Anterior cingulate cortex (tissue), 58 donors: ENCODE measurements at regions not wholly inside any gene's neighbourhood (a gene's known extent, or its start where the extent isn't known, plus 50 kb on each side); places are given as distances from the start of the nearest gene placed in this dataset.
A peak's percentile ranks its signal among the peaks of the same experiment; 100 is the strongest.
"Not testable (repeated sequence)": the region's sequence is repeated elsewhere in the genome, so short reads cannot be mapped to it uniquely, and the experiment has no call there.

Source experiments
- DNase-seq, 58 donors: peaks; one replicate each; lab custom pipeline; 2025; lab: John Stamatoyannopoulos, UW

DNA sequence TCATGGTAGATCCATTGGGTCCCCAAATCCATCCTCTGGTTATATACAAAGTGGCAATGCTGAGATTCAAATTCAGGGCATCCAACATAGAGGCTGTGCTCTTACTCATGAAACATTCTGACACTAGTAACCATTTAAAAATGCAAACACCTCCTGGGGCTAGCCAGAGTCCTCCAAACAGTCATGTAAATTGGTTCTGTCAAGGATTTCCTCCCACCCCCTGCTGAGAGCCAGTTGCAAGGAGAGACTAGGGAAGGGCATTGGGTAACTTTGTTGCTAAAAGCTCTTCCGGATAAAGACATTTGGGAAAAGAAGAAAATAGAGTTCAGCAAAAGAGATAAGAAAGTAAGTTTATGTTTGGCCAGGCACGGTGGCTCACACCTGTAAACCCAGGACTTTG lies 58.3 kb downstream of the ART5 start:
- not testable (repeated sequence) for DNase-seq

DNA sequence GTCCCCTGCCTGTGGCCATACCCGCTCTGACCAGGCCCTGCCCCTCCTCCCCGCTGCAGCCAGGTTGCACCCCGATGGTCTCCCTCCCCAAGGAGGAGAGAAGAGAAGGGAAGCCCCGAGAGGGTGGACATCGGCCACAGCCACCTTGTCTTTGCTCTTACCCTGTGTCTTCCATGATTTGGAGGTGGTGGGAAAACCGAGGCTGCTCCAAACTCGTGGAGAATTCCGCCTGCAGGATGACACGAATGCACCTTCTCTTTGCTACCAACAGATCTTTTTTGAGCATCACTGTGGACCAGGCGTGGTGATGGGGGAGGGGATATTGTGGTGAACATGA lies 60.4 kb downstream of the ART5 start:
- DNase-seq = peak in 1 of 58 donors; percentile 10

DNA sequence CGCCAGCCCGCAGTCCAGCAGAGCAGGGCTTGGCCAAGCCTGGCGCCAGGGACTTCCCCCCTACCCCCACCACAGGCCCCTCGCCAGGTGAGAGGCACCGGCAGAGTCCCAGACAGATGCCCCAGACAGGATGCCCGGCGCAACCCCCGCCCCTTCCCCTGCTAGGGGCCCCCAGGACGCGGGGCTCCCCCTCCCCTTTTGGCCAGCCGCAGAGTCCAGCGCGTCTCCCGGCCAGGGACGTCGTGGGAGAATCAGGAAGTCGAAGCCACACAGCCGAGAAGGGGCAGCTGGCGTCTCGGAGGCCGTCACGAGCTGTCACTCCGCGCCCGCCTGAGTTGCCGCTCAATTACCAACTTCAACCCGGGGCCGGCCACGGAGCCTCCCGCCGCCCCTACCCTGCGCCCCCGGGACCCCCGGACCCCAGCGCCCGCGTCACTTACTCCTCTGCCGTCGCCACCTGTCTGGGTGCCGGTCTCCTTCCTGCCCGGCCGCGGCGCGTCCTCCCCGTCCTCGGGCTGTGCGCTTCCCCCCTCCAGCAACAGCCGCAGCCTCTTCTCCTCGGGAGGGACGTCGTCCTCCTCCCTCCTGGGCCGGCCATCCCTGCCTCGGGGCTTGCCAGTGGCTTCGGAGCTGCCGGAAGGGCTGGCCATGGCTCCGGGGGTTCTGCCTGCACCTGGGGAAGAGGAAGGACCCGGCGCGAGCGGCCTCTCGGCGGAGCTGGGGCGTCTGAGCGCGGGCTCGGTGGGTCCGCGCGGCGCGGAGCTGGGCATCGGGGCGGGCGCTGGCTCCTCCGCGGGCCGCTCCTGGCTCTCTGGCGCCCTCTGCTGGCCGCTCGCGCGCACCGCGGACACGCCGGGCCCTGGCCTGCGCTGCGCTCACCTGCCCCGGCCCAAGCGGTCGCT lies 61.1 kb downstream of the ART5 start:
- DNase-seq = peak in 14 of 58 donors; percentile 0 to 40 (median 9)

DNA sequence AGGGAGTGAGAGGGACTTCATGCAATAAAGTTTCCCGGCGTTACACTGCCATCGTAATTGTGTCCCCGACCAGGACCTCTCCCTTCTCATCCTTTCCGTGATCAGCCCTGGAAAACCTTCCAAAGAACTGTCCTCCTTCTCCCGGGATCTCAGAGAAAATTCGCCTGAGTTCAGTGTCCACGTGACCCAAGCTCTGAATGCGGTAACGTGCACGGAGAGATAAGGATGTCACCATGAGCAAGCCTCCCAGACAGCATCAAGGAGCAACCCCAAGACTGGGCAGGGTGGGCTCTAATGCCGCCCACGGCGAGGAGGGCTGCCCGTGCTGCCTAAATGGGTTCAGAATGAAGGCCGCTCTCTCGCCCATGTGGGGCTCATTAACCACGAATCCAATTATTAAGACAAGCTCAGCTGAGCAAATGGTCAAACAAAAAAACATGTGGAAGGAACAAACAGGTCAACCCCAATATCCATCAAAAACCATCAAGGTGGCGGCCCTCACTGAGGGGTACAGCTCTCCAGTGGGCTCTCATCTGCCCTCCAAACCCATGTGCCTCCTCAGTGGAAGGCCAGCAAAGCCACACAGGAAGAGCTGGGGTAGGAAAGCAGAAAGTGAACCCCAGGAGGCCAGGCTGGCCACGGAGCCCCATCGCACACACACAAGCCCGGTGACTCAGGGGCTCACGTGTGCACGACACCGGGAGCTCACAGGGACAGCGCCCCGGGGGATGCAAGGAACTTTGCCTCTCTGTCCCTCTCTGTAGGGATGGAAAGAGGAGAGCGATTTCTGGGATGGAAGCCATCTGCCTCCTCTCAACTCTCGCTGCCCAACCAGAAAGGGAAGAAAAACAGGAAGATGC lies 62.0 kb downstream of the ART5 start:
- not testable (repeated sequence) for DNase-seq

DNA sequence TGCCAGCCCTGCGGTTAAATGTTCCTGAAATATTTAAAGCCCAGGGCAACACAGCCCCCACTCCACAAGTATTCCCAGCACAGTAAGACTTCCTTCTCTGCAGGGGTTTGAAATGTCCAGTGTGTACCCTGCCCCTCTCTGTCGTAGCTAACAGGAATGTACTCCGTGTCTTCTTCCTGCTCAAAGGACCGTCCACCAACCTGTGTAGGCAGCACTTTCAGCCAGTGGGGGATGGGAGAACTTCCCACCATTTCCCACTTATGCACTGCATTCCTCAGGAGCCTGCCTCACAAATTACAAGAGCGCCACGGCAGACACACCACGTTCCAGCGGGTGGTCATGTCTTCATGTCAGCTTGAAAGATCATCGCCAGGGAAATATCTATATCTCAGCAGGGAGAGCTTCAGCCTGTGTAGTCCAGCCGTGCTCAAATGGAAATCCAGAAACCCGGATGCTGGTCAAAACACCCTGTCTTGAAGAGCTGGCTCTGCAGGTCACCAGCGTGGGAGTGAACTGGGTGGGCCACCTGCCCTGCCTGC lies 65.7 kb downstream of the ART5 start:
- not testable (repeated sequence) for DNase-seq

DNA sequence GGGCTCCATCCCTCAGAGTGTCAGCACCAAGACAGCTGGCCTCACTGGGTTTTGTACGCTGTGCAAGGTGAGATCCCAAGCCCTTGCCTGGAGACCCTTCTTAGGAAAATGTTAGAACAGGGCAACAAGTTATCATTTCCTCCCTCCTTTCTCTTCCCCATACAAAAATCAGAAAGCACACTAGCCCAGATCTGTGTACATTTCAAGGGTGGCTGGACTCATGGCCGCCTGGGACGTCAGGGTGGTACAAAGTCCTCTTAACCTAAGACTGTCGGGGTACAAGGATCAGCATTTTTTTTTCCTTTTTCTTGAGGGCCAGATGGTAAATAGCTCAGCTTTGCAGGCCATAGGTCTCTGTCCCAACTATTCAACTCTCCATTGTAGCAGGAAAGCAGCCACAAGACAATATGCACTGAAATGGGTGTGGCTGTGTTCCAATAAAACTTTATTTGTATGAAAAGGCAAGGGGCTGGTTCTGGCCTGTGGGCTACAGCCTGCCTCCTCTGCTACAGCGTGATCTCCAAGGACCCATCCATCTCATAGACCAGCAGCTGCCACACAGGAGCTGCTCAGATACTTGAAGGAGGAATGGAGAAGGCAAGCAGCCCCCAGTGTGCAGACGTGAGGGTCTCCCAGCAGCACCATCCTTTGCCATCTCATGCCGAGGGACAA lies 68.7 kb downstream of the ART5 start:
- DNase-seq = not testable (repeated sequence)

DNA sequence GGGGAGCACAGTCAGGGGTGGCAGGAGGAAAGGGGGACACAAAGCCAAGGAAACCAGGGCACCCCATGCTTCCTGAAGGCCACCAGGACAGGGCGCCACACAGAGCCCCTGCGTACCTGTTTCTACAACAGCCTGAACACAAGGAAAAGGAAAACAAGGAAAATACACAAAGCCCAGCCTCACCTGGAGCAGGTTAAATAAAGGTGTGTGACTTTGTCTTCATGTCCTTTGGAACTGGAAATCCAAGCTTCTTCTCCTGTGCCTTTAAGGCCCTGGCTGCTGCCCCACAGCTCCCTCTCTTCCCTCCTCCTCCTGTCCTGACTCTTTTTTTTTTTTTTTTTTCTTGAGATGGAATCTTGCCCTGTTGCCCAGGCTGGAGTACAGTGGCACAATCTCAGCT lies 70.0 kb downstream of the ART5 start:
- not testable (repeated sequence) for DNase-seq

DNA sequence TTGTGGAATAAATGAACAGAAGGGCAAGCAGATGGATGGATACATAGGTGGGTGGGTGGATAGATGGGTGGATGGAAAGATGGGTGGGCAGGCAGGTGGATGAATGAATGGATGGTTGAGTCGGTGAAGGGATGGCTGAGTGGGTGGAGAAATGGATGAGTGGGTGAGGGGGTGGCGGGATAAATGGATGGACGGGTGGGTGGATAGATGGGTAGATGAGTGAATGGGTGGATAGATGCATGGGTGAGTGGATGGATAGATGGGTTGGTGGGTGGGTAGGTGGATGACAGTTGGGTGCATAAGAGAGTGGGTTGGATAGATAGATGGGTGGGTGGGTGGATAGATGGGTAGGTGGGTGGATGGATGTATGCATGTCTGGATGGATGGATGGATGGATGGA lies 76.0 kb downstream of the ART5 start:
- DNase-seq = not testable (repeated sequence)

DNA sequence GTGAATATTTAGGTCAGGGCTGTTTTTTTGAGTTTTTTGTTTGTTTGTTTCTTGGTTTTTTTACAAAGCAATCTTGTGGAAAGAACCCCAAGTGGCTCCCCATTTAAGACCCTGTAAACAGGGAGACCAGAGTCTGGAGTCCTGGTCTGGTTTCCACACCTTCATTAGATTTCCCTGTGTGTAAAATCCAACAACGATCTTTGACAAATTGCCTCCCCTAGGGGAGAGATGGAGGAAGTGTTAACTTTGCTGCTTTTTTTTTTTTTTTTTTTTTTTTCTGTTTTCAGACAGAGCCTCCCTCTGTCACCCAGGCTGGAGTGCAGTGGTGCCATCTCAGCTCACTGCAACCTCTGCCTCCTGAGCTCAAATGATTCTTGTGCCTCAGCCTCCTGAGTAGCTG lies 77.4 kb downstream of the ART5 start:
- DNase-seq = not testable (repeated sequence)

DNA sequence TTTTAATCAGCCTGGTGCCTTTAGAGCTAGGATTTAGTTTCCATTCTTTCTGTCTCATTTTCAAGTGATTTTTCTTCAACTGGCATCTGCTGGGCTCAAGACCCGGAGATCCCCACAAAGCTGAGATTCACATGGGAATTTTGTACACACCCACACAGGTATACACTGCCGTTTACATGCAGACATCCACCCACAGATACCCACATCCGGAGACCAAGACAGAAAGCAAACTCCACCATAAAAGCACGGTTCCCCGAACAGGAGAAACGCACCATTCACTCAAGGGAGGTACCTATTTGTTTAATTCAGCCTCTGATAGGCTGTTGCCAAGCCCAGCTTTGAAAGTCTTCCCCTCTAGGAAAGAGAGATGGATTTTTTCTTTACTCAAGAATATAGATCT lies 87.2 kb downstream of the ART5 start:
- DNase-seq = not testable (repeated sequence)

DNA sequence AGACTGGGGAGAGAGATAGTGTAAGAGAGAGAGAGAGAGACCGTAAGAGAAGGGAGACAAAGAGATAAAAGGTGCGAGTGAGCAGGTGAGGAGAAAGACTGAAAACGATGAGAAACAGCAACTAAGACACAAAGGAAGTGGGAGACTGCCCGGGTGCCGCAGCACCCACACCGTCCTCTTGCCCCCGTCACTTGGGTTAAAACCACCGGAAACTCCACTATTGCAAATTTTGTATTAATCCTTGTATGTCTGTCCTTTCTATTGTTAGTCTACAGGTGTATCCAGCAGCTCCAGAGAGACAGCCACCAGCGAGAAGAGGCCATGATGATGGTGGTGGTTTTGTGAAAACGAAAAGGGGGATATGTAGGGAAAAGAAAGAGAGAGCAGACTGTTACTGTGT lies 96.8 kb downstream of the ART5 start:
- not testable (repeated sequence) for DNase-seq

DNA sequence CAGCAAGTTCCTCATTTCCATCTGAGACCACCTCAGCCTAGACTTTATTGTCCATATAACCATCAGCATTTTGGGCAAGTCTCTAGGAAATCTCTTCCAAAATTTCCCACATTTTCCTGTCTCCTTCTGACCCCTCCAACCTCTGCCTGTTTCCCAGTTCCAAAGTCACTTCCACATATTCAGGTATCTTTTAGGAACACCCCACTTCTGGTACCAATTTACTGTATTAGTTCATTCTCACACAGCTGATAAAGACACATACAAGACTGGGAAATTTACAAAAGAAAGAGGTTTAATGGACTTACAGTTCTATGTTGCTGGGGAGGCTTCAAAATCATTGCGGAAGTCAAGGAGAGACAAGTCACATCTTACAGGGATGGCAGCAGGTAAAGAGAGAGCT lies 103.6 kb downstream of the ART5 start:
- DNase-seq = not testable (repeated sequence)

DNA sequence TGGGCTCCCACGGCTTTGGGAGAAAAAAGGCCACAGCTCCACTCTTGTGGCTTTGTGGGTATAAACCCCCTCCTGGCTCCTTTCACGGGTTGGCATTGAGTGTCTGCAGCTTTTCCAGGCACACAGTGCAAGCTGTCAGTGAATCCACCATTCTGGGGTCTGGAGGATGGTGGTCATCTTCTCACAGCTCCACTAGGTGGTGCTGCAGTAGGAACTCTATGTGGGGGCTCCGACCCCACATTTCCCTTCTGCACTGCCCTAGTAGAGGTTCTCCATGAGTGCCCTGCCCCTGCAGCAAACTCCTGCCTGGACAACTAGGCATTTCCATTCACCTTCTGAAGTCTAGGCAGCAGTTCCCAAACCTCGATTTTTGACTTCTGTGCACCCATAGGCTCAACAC lies 104.5 kb downstream of the ART5 start:
- not testable (repeated sequence) for DNase-seq

DNA sequence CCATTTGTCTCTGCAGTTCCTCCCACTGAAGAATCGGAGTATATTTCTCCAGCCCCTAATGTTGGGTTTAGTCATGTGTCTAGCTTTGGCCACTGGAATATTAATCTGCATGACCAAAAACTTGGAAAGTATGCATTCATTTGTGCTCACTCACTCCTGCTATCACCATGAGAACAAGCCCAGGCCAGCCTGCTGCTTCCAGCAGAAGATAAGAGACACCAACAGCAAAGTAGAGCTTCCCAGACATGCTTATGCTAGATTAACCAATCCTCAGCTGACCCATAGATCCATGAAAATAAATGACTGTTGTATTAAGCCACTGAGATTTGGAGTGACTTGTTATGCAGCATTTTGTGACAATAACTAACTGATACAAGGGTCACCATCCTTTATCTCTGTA lies 108.8 kb downstream of the ART5 start:
- not testable (repeated sequence) for DNase-seq

DNA sequence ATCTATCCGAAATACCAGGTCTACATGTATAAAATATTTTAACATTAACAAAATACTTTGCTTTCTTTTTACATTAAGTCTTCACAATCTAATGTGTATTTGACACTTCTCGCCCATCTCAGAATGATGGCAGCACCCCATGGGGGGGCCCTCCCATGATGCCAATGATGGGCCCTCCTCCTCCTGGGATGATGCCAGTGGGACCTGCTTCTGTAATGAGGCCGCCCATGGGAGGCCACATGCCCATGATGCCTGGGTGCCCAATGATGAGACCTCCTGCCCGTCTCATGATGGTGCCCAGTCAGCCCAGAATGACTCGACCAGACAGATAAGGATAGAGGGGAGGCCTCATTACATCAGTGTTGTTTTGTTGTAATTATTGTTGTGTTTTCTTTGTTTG lies 110.5 kb downstream of the ART5 start:
- DNase-seq = not testable (repeated sequence)

DNA sequence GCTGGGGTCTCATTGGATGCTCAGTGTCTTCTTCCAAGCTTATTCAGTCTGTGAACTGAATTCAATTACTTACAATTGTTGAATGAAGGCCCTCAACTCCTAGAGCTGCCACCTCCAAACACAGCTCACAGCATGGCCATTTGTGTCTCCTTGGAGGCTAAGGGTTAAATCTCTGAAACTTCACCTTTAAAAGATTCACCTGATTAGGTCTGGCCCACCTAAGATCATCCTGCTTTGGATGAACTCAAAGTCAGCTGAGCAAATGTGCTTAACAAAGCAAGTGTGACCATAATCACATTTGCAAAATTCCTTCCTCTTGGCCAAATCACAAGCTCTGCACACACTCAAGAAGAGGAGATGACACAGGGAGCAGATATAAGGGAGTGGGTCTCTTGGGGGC lies 118.2 kb downstream of the ART5 start:
- not testable (repeated sequence) for DNase-seq

DNA sequence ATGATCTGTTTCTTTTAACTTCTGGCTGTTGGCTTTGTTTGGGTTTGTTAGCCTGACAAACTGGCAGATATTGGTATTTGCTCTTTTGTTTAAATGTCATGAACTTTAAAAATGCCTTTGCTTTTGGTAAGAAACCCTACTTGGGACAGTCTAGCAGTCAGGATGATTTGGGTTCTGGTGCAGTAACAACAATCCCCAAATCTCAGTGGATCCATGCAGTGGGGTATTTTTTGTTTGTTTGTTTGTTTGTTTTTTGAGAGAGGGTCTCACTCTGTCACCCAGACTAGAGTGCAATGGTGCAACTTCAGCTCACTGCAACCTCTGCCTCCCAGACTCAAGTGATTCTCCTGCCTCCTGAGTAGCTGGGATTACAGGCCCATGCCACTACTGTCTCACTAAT lies 120.9 kb downstream of the ART5 start:
- not testable (repeated sequence) for DNase-seq

DNA sequence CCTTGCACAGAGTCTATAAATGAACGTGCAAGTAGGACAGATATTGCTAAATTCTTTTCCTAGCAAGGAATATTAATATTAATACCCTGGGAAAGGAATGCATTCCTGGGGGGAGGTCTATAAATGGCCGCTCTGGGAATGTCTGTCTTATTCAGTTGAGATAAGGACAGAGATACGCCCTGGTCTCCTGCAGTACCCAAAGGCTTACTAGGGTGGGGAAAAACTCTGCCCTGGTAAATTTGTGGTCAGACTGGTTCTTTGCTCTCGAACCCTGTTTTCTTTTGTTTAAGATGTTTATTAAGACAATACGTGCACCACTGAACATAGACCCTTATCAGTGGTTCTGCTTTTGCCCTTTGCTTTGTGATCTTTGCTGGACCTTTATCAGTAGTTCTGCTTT lies 122.0 kb downstream of the ART5 start:
- DNase-seq = not testable (repeated sequence)

DNA sequence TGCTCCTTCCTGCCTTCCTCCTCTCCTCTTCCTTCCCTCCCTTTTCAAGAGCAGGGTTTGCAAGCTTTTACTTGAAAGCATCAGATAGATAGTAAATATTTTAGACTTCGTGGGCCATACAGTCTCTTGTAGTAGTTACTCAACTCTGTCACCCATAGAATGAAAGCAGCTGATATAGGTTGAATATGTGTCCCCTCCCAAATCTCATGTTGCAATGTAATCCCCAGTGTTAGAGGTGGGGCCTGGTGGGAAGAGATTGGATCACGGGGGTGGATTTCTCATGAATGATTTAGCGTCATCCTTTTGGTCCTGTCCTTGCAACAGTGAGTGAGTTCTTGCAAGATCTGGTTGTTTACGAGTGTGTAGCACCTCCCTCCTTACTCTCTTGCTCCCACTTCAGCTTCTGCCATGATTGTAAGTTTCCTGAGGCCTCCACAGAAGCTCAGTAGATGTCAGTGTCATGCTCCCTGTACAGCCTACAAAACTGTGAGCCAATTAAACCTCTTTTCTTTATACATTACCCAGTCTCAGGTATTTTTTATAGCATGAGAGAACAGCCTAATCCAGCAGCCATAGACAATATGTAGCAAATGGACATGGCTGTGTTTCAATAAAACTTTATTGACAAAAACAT lies 124.7 kb downstream of the ART5 start:
- not testable (repeated sequence) for DNase-seq

DNA sequence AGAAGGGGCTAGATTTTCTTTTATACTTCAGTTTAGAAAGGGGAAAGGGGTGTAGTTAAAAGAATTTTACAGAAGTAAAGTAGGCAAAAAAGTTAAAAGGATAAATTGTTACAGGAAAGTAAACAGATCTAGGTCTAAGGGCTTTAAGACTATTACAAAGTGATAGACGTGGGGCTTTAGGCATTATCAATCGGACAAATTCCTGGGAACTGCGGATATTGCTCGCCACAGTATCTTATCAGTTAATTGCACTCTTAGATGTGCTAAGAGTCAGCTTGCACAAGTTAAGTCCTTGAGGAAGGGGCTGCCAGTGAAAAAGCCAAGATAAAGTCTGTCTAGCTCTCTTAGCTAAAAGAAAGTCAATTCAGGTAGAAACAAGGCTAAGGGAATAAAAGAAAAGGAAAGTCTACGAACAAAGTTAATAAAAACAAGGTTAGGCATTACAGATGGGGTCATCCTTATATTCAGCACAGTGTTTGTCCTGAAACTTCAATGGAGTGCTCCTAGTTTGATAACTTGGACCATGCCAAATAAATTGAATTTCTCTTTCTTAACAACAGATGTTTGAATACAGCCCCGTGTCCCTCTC lies 125.4 kb downstream of the ART5 start:
- DNase-seq = not testable (repeated sequence)
